ENCODE measurements at regions not wholly inside any gene's neighbourhood (a gene's known extent, or its start where the extent isn't known, plus 50 kb on each side); places are given as distances from the start of the nearest gene placed in this dataset.
A peak's percentile ranks its signal among the peaks of the same experiment; 100 is the strongest.

- peak; percentile 61 for DNase-seq (ENCODE audit: low read depth)
Observed at GRCh38 chr1:240027059-240027462, 64.6 kb upstream of the FMN2 start.

GRCh38 chr1:240029418-240029817, 62.3 kb upstream of the FMN2 start:
- DNase-seq (ENCODE audit: low read depth) = no peak

- DNase-seq (ENCODE audit: low read depth) = no peak
Observed at GRCh38 chr1:240030236-240030635, 61.4 kb upstream of the FMN2 start.

GRCh38 chr1:240031009-240031408, 60.7 kb upstream of the FMN2 start:
- DNase-seq (ENCODE audit: low read depth) = peak; percentile 93

- peak; percentile 40 for DNase-seq (ENCODE audit: low read depth)
Observed at GRCh38 chr1:240031414-240031813, 60.3 kb upstream of the FMN2 start.

GRCh38 chr1:240033406-240033805, 58.3 kb upstream of the FMN2 start:
- DNase-seq (ENCODE audit: low read depth) = no peak

- DNase-seq (ENCODE audit: low read depth) = no peak
Observed at GRCh38 chr1:240036526-240036925, 55.2 kb upstream of the FMN2 start.
